ENCODE measurements at regions not wholly inside any gene's neighbourhood (a gene's known extent, or its start where the extent isn't known, plus 50 kb on each side); places are given as distances from the start of the nearest gene placed in this dataset.

DNA sequence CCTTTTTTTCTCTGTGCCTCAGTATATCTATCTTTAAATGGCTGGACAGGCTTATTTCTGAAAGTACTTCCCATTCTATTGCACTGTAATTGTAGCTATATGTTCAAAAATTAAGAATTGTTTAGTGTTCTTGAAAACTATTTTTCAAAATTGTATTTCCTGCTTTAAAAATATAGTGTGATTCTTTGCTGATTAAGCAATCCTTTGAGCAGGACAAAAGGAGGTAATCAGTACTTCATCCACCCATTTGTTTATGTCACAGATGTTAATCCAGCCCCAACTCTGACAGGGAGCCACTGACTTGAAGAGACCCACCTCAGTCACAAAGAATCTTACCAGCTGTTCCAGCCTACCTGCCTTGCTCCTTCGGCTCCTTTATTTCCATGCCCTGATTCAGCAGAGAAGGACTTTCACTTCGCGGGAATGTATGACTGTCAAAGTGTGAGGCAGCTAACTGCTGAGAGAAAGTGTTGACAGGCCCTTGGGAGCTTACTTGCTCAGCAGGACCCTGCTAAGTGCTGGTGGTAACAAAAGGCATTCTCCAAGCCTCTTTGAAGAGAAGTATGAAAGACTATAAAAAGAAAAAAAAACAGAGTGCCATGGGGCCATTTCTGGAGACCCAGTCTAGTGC is 393.3 kb upstream of the CYRIA start:
- no peaks in the 10 kb centered on the region; the same call in 1 of the 2 replicates for H3K27me3 Mint-ChIP-seq (ENCODE audit: low read depth)
- no peak overlapping the region for H3K4me2 ChIP-seq (ENCODE audit: insufficient read depth, insufficient read length, low read length)
- H3K4me3 Mint-ChIP-seq = no peak overlapping the region; a peak in 1 of 5 replicates

More for the DNA sequence above, 393.3 kb upstream of the CYRIA start:
- no peak overlapping the region for H4K5ac ChIP-seq (ENCODE audit: insufficient read length, low read depth, low read length)
- no peaks in the 10 kb centered on the region for H3K9me3 ChIP-seq (ENCODE audit: control insufficient read depth, low read depth, low read length)
- no peak overlapping the region for H4K91ac ChIP-seq (ENCODE audit: insufficient read length, low read depth, low read length)
- Mint-ChIP-seq H3K9me3 (no peaks in the 10 kb centered on the region), H3K36me3 (ENCODE audit: insufficient read depth in 1 of 3, low read depth in 3 of 3) (no peaks in the 10 kb centered on the region), H3K4me1 (peaks cover 35 to 42% of the 10 kb centered on the region in 2 experiments), H3K27ac (peak overlapping the region in 2 of 3 experiments; percentile 40 to 92; a peak in 4 of 7 replicates)
- H3K14ac ChIP-seq (ENCODE audit: insufficient read depth, low read length) = no peak overlapping the region
- H2BK120ac ChIP-seq (ENCODE audit: low read depth, low read length, poor library complexity, severe bottlenecking) = no peak overlapping the region
- no peaks in the 10 kb centered on the region for H3K79me2 ChIP-seq (ENCODE audit: insufficient read depth, low read length)
- no peak overlapping the region for H2BK20ac ChIP-seq (ENCODE audit: low read depth, low read length, poor library complexity, severe bottlenecking)
- H3K79me1 ChIP-seq (ENCODE audit: insufficient read depth, low read depth, low read length, poor library complexity, severe bottlenecking) = no peaks in the 10 kb centered on the region
- H2AK5ac ChIP-seq (ENCODE audit: insufficient read length, low read length) = no peak overlapping the region
- DNase-seq = peak; percentile 47
- H3K18ac ChIP-seq (ENCODE audit: insufficient read length, low read depth, low read length) = no peak overlapping the region
- no peak overlapping the region for H3K9ac ChIP-seq (ENCODE audit: extremely low read depth, insufficient read length, low read length)
- no peak overlapping the region for H2BK12ac ChIP-seq (ENCODE audit: insufficient read length, low read depth, low read length)
- TF ChIP-seq CTCF (conservative IDR thresholded peaks at IDR 0.05) = no peak
- no peak overlapping the region for H2AFZ ChIP-seq (ENCODE audit: low read length)
- H2BK5ac ChIP-seq (ENCODE audit: insufficient read length, low read length) = no peak overlapping the region
- no peak overlapping the region for H2BK15ac ChIP-seq (ENCODE audit: low read depth, low read length)
- no peak overlapping the region for H3K56ac ChIP-seq (ENCODE audit: insufficient read length, low read depth, low read length)
- H3K27ac ChIP-seq (ENCODE audit: insufficient read length, low read depth, low read length) = no peak overlapping the region
- no peak overlapping the region for H3T11ph ChIP-seq (ENCODE audit: low read length)
- H4K8ac ChIP-seq (replicated peaks; ENCODE audit: insufficient read length, low read depth, low read length) = no peak overlapping the region
- H3K4ac ChIP-seq (ENCODE audit: low read depth, low read length) = no peak overlapping the region
- no peak overlapping the region for H3K23ac ChIP-seq (ENCODE audit: insufficient read length, low read depth, low read length)
- H3K23me2 ChIP-seq (ENCODE audit: insufficient read length, low read depth, low read length, poor library complexity, severe bottlenecking) = no peaks in the 10 kb centered on the region
- H3K27me3 ChIP-seq (ENCODE audit: insufficient read depth, low read length) = no peaks in the 10 kb centered on the region
- WGBS (ENCODE audit: extremely low coverage, insufficient read length, low lambda C conversion rate) = no CpG with 5 or more reads among the region's 3 CpGs
- peaks cover 12% of the 10 kb centered on the region for H3K4me1 ChIP-seq (ENCODE audit: insufficient read depth, low read length)
- no peaks in the 10 kb centered on the region for H4K20me1 ChIP-seq (ENCODE audit: control insufficient read depth, insufficient read depth, insufficient read length)

Data from H9 (cell line).